K562 (cell line): ENCODE measurements at regions not wholly inside any gene's neighbourhood (a gene's known extent, or its start where the extent isn't known, plus 50 kb on each side); places are given as distances from the start of the nearest gene placed in this dataset.

Experiments used
- ATAC-seq: fragments of 200-7000 bp; cut with Tn5 transposase; 3 replicates; pipeline ENCODE4 v1.9.1; 2020; ENCODE audit warnings: moderate library complexity
- BruUV-seq: library from RNA; stranded (reverse); fragments of 400-500 nt; replicated peaks from 2 replicates; lab custom pipeline; 2021; lab: Mats Ljungman, UMichigan
- CTCF ChIA-PET: fragments of 300-600 bp; formaldehyde crosslinking; extraction: SDS; loops from one replicate; lab custom pipeline; 2021; ENCODE audit warnings: low intra/inter-chr PET ratio; lab: Yijun Ruan, JAX
- POLR2A ChIA-PET: fragments of 300-600, 350-650 bp; sonication (Branson Sonifier 250); formaldehyde crosslinking; extraction: SDS; loops from one replicate; lab custom pipeline; 2021; ENCODE audit warnings: antibody characterized with exemption, inconsistent platforms; lab: Yijun Ruan, JAX
- DNase-seq, 4 experiments: peaks; one replicate each; pipeline versions ENCODE4 v3.0.0 to v3.0.0-alpha.2; 2011 to 2018; ENCODE audit warnings: low spot score in 3 of 4, mixed read lengths in 3 of 4; ENCODE audit errors: extremely low read depth in 1 of 4
- FAIRE-seq: peaks from 2 replicates; lab custom pipeline; 2011; peaks lifted over from hg19 to GRCh38; lab: Jason Lieb, UNC
- H2AFZ ChIP-seq: 2 replicates; pipeline ENCODE4 v1.6.0; 2011; ENCODE audit warnings: low read depth, low read length, control low read depth, inconsistent platforms
- H3K27ac ChIP-seq: fragments of 200-600 bp; 3 replicates; pipeline ENCODE4 v1.8.0; 2011; ENCODE audit warnings: low read depth, mild to moderate bottlenecking, control low read depth, inconsistent platforms, low read length, moderate library complexity, mixed read lengths; ENCODE audit errors: extremely low read depth
- H3K27me3 ChIP-seq, 2 experiments: fragments of 300-600 bp in 1 of 2; 2 replicates in 1 of 2; 3 replicates in 1 of 2; pipeline versions ENCODE4 v1.6.0 to v1.8.0; 2011; ENCODE audit warnings: inconsistent platforms in 2 of 2, low read length in 2 of 2, mild to moderate bottlenecking in 1 of 2, mixed read lengths in 1 of 2, moderate library complexity in 1 of 2; ENCODE audit not compliant: control insufficient read depth in 2 of 2, insufficient read depth in 2 of 2
- H3K36me3 ChIP-seq: fragments of 300-600 bp; 3 replicates; pipeline ENCODE4 v1.8.0; 2011; ENCODE audit warnings: mild to moderate bottlenecking, low read length, inconsistent platforms; ENCODE audit not compliant: control insufficient read depth, insufficient read depth
- H3K4me1 ChIP-seq, 2 experiments: fragments of 200-600 bp in 1 of 2; replicated peaks in 1 of 2; 2 replicates in 1 of 2; 3 replicates in 1 of 2; pipeline versions ENCODE4 v1.5.1 to v1.8.0; 2011; ENCODE audit warnings: inconsistent platforms in 2 of 2, low read length in 2 of 2, mild to moderate bottlenecking in 1 of 2, mixed read lengths in 1 of 2, moderate library complexity in 1 of 2; ENCODE audit not compliant: control insufficient read depth in 2 of 2, insufficient read depth in 2 of 2
- H3K4me2 ChIP-seq: 2 replicates; pipeline ENCODE4 v1.6.1; 2011; ENCODE audit warnings: low read length, control low read depth, inconsistent platforms, mixed read lengths; ENCODE audit not compliant: insufficient read depth
- H3K4me3 ChIP-seq: fragments of 200-600 bp; sonication (generic), shearing (Covaris generic); 2 replicates; pipeline ENCODE4 v1.5.1; 2016; ENCODE audit warnings: control low read depth, inconsistent platforms
- H3K79me2 ChIP-seq: fragments of 200-600 bp; 3 replicates; pipeline ENCODE4 v1.8.0; 2011; ENCODE audit warnings: low read length, inconsistent platforms; ENCODE audit not compliant: control insufficient read depth, insufficient read depth
- H3K9ac ChIP-seq, 2 experiments: 2 replicates each; pipeline versions ENCODE4 v1.6.0 to v1.6.1; 2011; ENCODE audit warnings: low read depth in 2 of 2, low read length in 2 of 2, control low read depth in 1 of 2, inconsistent platforms in 1 of 2, mild to moderate bottlenecking in 1 of 2, mixed read lengths in 1 of 2; ENCODE audit not compliant: insufficient read depth in 1 of 2
- H3K9me1 ChIP-seq: one replicate; pipeline ENCODE4 v1.6.0; 2011; ENCODE audit warnings: inconsistent platforms, mild to moderate bottlenecking, low read length, moderate library complexity; ENCODE audit not compliant: control insufficient read depth, insufficient read depth
- H3K9me3 ChIP-seq: replicated peaks from 2 replicates; pipeline ENCODE4 v1.5.1; 2011; ENCODE audit warnings: low read depth, low read length, inconsistent platforms; ENCODE audit not compliant: control insufficient read depth, insufficient read depth
- H4K20me1 ChIP-seq: replicated peaks from 2 replicates; pipeline ENCODE4 v1.6.1; 2011; ENCODE audit warnings: low read length, inconsistent platforms, mixed read lengths; ENCODE audit not compliant: control insufficient read depth, insufficient read depth
- GATA2 ChIP-seq: sonication (generic); formaldehyde crosslinking; IDR thresholded peaks from 2 replicates; pipeline ENCODE4 v1.4.0; 2020; ENCODE audit warnings: mild to moderate bottlenecking, missing genetic modification reagents
- KLF1 ChIP-seq: fragments of 450-650 bp; IDR thresholded peaks from 2 replicates; pipeline ENCODE4 v1.6.1; 2016; ENCODE audit warnings: missing genetic modification characterization, missing compliant biosample characterization
- NFE2L1 ChIP-seq: fragments of 450-650 bp; IDR thresholded peaks from 2 replicates; pipeline ENCODE4 v1.6.1; 2016; ENCODE audit warnings: missing genetic modification characterization, low read depth, mild to moderate bottlenecking, missing compliant biosample characterization, moderate library complexity, borderline replicate concordance
- PPARD ChIP-seq: fragments of 250-450 bp; sonication (Bioruptor Pico); IDR thresholded peaks from 2 replicates; pipeline ENCODE4 v1.8.0; 2022; ENCODE audit warnings: inconsistent platforms, mild to moderate bottlenecking, moderate library complexity
- SAFB2 ChIP-seq: fragments of 200-400 bp; formaldehyde crosslinking; IDR thresholded peaks from 2 replicates; pipeline ENCODE4 v1.6.1; 2018; ENCODE audit warnings: borderline replicate concordance, low read length, low read depth, moderate library complexity; ENCODE audit not compliant: severe bottlenecking
- SMARCA5 ChIP-seq: fragments of 450-650 bp; IDR thresholded peaks from 2 replicates; pipeline ENCODE4 v1.6.1; 2016
- ZNF212 ChIP-seq: fragments of 450-650 bp; formaldehyde crosslinking; IDR thresholded peaks from 2 replicates; pipeline ENCODE4 v1.4.0; 2020; ENCODE audit warnings: mild to moderate bottlenecking
- ZNF395 ChIP-seq: fragments of 200-800 bp; sonication (Bioruptor generic); IDR thresholded peaks from 2 replicates; pipeline ENCODE4 v1.6.1; 2017; ENCODE audit warnings: missing genetic modification characterization, missing compliant biosample characterization
- ZNF444 ChIP-seq: fragments of 250-450 bp; sonication (Bioruptor Pico); IDR thresholded peaks from 2 replicates; pipeline ENCODE4 v1.4.0; 2020; ENCODE audit warnings: mild to moderate bottlenecking, moderate library complexity
- ZNF445 ChIP-seq: fragments of 250-450 bp; sonication (Bioruptor Pico); IDR thresholded peaks from 2 replicates; pipeline ENCODE4 v1.4.0; 2020; ENCODE audit warnings: low read depth, mild to moderate bottlenecking, moderate library complexity
- WGBS: fragments of 100-300 bp; shearing (Covaris generic); methylation state at CpG from one replicate; pipeline ENCODE4 v1.1.6; 2016; ENCODE audit warnings: low coverage, mixed read lengths; ENCODE audit not compliant: insufficient coverage; ENCODE audit errors: missing lambda C conversion rate; 5-methylcytosine and 5-hydroxymethylcytosine counted together
- in situ Hi-C: fragments of 300-500 bp; cut with MboI; formaldehyde crosslinking; loops from 4 replicates; pipeline ENCODE4 v1.15.0; 2018; ENCODE audit warnings: inconsistent platforms, mixed read lengths
- intact Hi-C: fragments of 100-400 bp; cut with micrococcal nuclease; formaldehyde crosslinking; loops from 2 replicates; pipeline ENCODE4 v1.14.2; 2022
- TF ChIP-seq, protein P1 (sequence below): fragments of 200-800 bp; sonication (Bioruptor generic); IDR thresholded peaks from 2 replicates; pipeline ENCODE4 v1.6.1; 2016; ENCODE audit warnings: missing genetic modification characterization, missing compliant biosample characterization
- TF ChIP-seq, protein P2 (sequence below): fragments of 200-800 bp; sonication (Bioruptor generic); IDR thresholded peaks from 2 replicates; pipeline ENCODE4 v1.6.1; 2017; ENCODE audit warnings: missing genetic modification characterization, missing compliant biosample characterization

DNA sequence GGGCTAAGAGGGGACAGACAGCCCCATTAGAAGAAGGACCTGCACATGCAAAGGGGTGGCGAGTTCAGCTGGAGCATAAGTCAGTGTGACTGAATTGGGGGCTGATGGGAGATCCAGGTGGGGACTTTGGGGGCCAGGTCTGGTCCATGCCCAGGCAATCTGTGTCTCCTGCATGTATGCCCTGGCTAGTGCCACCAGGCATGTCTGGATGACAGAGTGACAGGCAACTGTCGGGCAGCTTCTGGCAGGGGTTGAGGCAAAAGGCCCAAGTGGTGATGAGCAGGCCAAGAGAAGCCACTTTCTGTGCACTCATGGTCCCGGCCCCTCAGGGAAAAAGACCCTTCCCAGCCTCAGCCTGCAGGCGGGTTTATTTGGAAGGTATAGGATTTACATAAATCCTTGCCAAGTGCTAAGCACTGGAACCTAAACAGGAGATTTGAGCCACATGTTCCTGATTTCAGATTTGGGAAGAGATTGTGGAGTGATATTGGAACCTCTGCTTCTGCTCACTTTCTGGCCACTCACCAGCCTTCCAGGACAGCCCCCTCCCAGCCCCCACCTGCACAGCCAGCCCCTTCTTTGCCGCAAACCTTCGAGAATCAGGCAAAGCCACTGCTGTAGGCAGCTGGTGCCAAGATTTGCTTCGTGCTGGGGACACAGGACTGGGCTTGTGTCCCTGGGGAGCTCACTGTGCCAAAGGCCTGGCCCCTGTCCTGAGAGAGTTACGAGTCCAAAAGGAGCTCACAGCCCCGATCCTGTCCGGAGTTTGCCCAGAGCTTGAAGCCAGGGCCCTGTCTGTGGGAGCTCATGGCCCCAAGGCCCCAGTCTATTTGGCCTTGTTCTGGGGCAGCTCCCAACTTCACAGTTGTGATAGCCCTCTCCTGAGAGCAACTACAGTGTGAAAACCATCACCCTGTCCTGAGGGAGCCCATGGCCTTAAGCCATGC lies 232.5 kb upstream of the RTL1 start:
- Histone ChIP-seq H3K36me3 (no peaks in the 10 kb centered on the region), H3K9ac (no peak overlapping the region), H3K4me2 (no peak overlapping the region), H3K4me3 (no peak overlapping the region), H2AFZ (no peak overlapping the region), H3K79me2 (no peaks in the 10 kb centered on the region), H3K27me3 (peaks cover 0 to 31% of the 10 kb centered on the region in 2 experiments; a peak in 2 of 5 replicates), H3K27ac (no peak overlapping the region), H3K9me3 (no peaks in the 10 kb centered on the region), H3K9me1 (no peaks in the 10 kb centered on the region), H4K20me1 (no peaks in the 10 kb centered on the region), H3K4me1 (no peaks in the 10 kb centered on the region; a peak in 1 of 5 replicates)
- BruUV-seq = no TSS peak
- FAIRE-seq (no peak), DNase-seq (no peak), ATAC-seq (no peak)
- 5% methylated on average over 8 of the region's 10 CpGs for WGBS
- in situ Hi-C loops = no loop called here
- ChIA-PET CTCF (no interaction called here), POLR2A (interaction anchor here (0.5 kb wide), 1 partner anchor 818 kb away, joined by 3 read pairs; no protein-coding TSS in a partner anchor)
- intact Hi-C loops = no loop called here
- TF ChIP-seq, protein P1, sequence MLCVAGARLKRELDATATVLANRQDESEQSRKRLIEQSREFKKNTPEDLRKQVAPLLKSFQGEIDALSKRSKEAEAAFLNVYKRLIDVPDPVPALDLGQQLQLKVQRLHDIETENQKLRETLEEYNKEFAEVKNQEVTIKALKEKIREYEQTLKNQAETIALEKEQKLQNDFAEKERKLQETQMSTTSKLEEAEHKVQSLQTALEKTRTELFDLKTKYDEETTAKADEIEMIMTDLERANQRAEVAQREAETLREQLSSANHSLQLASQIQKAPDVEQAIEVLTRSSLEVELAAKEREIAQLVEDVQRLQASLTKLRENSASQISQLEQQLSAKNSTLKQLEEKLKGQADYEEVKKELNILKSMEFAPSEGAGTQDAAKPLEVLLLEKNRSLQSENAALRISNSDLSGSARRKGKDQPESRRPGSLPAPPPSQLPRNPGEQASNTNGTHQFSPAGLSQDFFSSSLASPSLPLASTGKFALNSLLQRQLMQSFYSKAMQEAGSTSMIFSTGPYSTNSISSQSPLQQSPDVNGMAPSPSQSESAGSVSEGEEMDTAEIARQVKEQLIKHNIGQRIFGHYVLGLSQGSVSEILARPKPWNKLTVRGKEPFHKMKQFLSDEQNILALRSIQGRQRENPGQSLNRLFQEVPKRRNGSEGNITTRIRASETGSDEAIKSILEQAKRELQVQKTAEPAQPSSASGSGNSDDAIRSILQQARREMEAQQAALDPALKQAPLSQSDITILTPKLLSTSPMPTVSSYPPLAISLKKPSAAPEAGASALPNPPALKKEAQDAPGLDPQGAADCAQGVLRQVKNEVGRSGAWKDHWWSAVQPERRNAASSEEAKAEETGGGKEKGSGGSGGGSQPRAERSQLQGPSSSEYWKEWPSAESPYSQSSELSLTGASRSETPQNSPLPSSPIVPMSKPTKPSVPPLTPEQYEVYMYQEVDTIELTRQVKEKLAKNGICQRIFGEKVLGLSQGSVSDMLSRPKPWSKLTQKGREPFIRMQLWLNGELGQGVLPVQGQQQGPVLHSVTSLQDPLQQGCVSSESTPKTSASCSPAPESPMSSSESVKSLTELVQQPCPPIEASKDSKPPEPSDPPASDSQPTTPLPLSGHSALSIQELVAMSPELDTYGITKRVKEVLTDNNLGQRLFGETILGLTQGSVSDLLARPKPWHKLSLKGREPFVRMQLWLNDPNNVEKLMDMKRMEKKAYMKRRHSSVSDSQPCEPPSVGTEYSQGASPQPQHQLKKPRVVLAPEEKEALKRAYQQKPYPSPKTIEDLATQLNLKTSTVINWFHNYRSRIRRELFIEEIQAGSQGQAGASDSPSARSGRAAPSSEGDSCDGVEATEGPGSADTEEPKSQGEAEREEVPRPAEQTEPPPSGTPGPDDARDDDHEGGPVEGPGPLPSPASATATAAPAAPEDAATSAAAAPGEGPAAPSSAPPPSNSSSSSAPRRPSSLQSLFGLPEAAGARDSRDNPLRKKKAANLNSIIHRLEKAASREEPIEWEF (CRISPR knock-in tag) = no peak
- no peak for TF ChIP-seq ZNF444 (CRISPR knock-in tag)
- TF ChIP-seq SAFB2 = no peak
- TF ChIP-seq, protein P2, sequence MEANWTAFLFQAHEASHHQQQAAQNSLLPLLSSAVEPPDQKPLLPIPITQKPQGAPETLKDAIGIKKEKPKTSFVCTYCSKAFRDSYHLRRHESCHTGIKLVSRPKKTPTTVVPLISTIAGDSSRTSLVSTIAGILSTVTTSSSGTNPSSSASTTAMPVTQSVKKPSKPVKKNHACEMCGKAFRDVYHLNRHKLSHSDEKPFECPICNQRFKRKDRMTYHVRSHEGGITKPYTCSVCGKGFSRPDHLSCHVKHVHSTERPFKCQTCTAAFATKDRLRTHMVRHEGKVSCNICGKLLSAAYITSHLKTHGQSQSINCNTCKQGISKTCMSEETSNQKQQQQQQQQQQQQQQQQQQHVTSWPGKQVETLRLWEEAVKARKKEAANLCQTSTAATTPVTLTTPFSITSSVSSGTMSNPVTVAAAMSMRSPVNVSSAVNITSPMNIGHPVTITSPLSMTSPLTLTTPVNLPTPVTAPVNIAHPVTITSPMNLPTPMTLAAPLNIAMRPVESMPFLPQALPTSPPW (CRISPR knock-in tag) = no peak
- no peak for TF ChIP-seq KLF1
- TF ChIP-seq NFE2L1 (tag) = no peak
- TF ChIP-seq ZNF395 (CRISPR knock-in tag) = no peak
- TF ChIP-seq PPARD = no peak
- TF ChIP-seq SMARCA5 = no peak
- no peak for TF ChIP-seq ZNF212 (CRISPR knock-in tag)
- no peak for TF ChIP-seq GATA2 (CRISPR knock-in tag)
- TF ChIP-seq ZNF445 (CRISPR knock-in tag) = no peak
